IMR-90 (cell line): ENCODE measurements at regions not wholly inside any gene's neighbourhood (a gene's known extent, or its start where the extent isn't known, plus 50 kb on each side); places are given as distances from the start of the nearest gene placed in this dataset.

Experiments used
- ATAC-seq: fragments of 200-7000 bp; cut with Tn5 transposase; 2 replicates; pipeline ENCODE4 v1.9.1; 2020; ENCODE audit warnings: low read depth, mild to moderate bottlenecking, moderate library complexity
- BruUV-seq: library from RNA; stranded (reverse); fragments of 400-500 nt; replicated peaks from 2 replicates; lab custom pipeline; 2021; lab: Mats Ljungman, UMichigan
- CTCF ChIA-PET: fragments of 300-600 bp; formaldehyde crosslinking; extraction: SDS; loops from one replicate; lab custom pipeline; 2021; ENCODE audit warnings: antibody characterized with exemption; lab: Yijun Ruan, JAX
- POLR2A ChIA-PET: fragments of 300-600 bp; sonication (Branson Sonifier 250); formaldehyde crosslinking; loops from one replicate; lab custom pipeline; 2022; ENCODE audit warnings: antibody characterized with exemption; ENCODE audit not compliant: unreplicated experiment; lab: Charles Lee
- DNase-seq: peaks from one replicate; pipeline ENCODE4 v3.0.0; 2013
- H2AFZ ChIP-seq: replicated peaks from 2 replicates; pipeline ENCODE3; 2013; ENCODE audit warnings: low read length, mild to moderate bottlenecking; ENCODE audit not compliant: poor library complexity
- H2AK5ac ChIP-seq: 2 replicates; pipeline ENCODE4 v1.6.1; 2013; ENCODE audit warnings: low read depth, low read length, inconsistent platforms
- H2AK9ac ChIP-seq: replicated peaks from 2 replicates; pipeline ENCODE3; 2013; ENCODE audit warnings: mild to moderate bottlenecking, low read depth, low read length, moderate library complexity; ENCODE audit not compliant: poor library complexity
- H2BK120ac ChIP-seq: 2 replicates; pipeline ENCODE4 v1.6.1; 2013; ENCODE audit warnings: low read depth, low read length, inconsistent platforms
- H2BK15ac ChIP-seq: 3 replicates; pipeline ENCODE4 v1.6.1; 2013; ENCODE audit warnings: low read depth, low read length, inconsistent platforms
- H2BK20ac ChIP-seq: 2 replicates; pipeline ENCODE4 v1.6.1; 2013; ENCODE audit warnings: low read depth, mild to moderate bottlenecking, inconsistent platforms, low read length, moderate library complexity
- H2BK5ac ChIP-seq: 2 replicates; pipeline ENCODE4 v1.6.1; 2013; ENCODE audit warnings: mild to moderate bottlenecking, low read depth, low read length, inconsistent platforms; ENCODE audit not compliant: poor library complexity, severe bottlenecking
- H3K14ac ChIP-seq: replicated peaks from 2 replicates; pipeline ENCODE4 v1.6.1; 2013; ENCODE audit warnings: low read depth, low read length, inconsistent platforms
- H3K18ac ChIP-seq: 2 replicates; pipeline ENCODE4 v1.6.1; 2013; ENCODE audit warnings: low read depth, low read length, control low read depth
- H3K23ac ChIP-seq: 2 replicates; pipeline ENCODE4 v1.6.1; 2013; ENCODE audit warnings: low read depth, low read length, inconsistent platforms
- H3K27ac ChIP-seq: 2 replicates; pipeline ENCODE4 v1.5.1; 2013; ENCODE audit warnings: mild to moderate bottlenecking, control low read depth, low read length; ENCODE audit not compliant: insufficient read depth
- H3K27me3 ChIP-seq: 2 replicates; pipeline ENCODE4 v1.6.1; 2013; ENCODE audit warnings: low read length; ENCODE audit not compliant: control insufficient read depth, insufficient read depth
- H3K36me3 ChIP-seq: 2 replicates; pipeline ENCODE4 v1.6.1; 2013; ENCODE audit warnings: low read length, mixed read lengths; ENCODE audit not compliant: control insufficient read depth, insufficient read depth
- H3K4ac ChIP-seq: 2 replicates; pipeline ENCODE4 v1.6.1; 2013; ENCODE audit warnings: low read depth, low read length, inconsistent platforms
- H3K4me1 ChIP-seq: 2 replicates; pipeline ENCODE4 v1.6.1; 2013; ENCODE audit warnings: low read length, mixed read lengths; ENCODE audit not compliant: control insufficient read depth, insufficient read depth
- H3K4me2 ChIP-seq: 2 replicates; pipeline ENCODE4 v1.6.1; 2013; ENCODE audit warnings: low read depth, mild to moderate bottlenecking, control low read depth, low read length, moderate library complexity
- H3K4me3 ChIP-seq: 2 replicates; pipeline ENCODE4 v1.5.1; 2013; ENCODE audit warnings: low read depth, mild to moderate bottlenecking, control low read depth, low read length, moderate library complexity; ENCODE audit not compliant: insufficient read depth
- H3K56ac ChIP-seq: 2 replicates; pipeline ENCODE4 v1.6.1; 2013; ENCODE audit warnings: low read length, inconsistent platforms; ENCODE audit not compliant: insufficient read depth; ENCODE audit errors: extremely low read depth
- H3K79me1 ChIP-seq, 2 experiments: 2 replicates each; pipeline ENCODE4 v1.6.1; 2013; ENCODE audit warnings: low read length in 2 of 2, inconsistent platforms in 1 of 2, low read depth in 1 of 2
- H3K9ac ChIP-seq: 2 replicates; pipeline ENCODE4 v1.6.1; 2013; ENCODE audit warnings: low read depth, low read length, control low read depth
- H3K9me1 ChIP-seq: 2 replicates; pipeline ENCODE4 v1.6.1; 2013; ENCODE audit warnings: low read length, inconsistent platforms; ENCODE audit not compliant: insufficient read depth
- H3K9me3 ChIP-seq: 2 replicates; pipeline ENCODE4 v1.6.1; 2013; ENCODE audit warnings: low read length; ENCODE audit not compliant: control insufficient read depth, insufficient read depth
- H4K20me1 ChIP-seq: 2 replicates; pipeline ENCODE4 v1.6.1; 2013; ENCODE audit warnings: low read length, inconsistent platforms; ENCODE audit not compliant: insufficient read depth
- H4K5ac ChIP-seq: 2 replicates; pipeline ENCODE4 v1.6.1; 2013; ENCODE audit warnings: mild to moderate bottlenecking, low read depth, low read length, control low read depth
- H4K8ac ChIP-seq, 2 experiments: 2 replicates each; pipeline ENCODE4 v1.6.1; 2013; ENCODE audit warnings: low read depth in 2 of 2, low read length in 2 of 2, control low read depth in 1 of 2, inconsistent platforms in 1 of 2
- H4K91ac ChIP-seq: 2 replicates; pipeline ENCODE4 v1.6.1; 2013; ENCODE audit warnings: low read depth, low read length, inconsistent platforms; ENCODE audit not compliant: insufficient read depth
- CEBPB ChIP-seq: IDR thresholded peaks from 2 replicates; pipeline ENCODE4 v1.6.1; 2012; ENCODE audit warnings: low read depth, low read length, improper control_type of control experiment
- CHD1 ChIP-seq: IDR thresholded peaks from 2 replicates; pipeline ENCODE4 v1.6.1; 2012; ENCODE audit warnings: low read depth, low read length, improper control_type of control experiment
- ELK1 ChIP-seq: fragments of 150-350 bp; IDR thresholded peaks from 2 replicates; pipeline ENCODE4 v1.6.1; 2016; ENCODE audit warnings: low read depth, mild to moderate bottlenecking, low read length, moderate library complexity, borderline replicate concordance
- FOS ChIP-seq: fragments of 150-350 bp; IDR thresholded peaks from 2 replicates; pipeline ENCODE4 v1.6.1; 2016; ENCODE audit warnings: low read depth, low read length
- MAFK ChIP-seq: IDR thresholded peaks from 2 replicates; pipeline ENCODE4 v1.6.1; 2012; ENCODE audit warnings: low read depth, low read length, improper control_type of control experiment
- RCOR1 ChIP-seq: IDR thresholded peaks from 2 replicates; pipeline ENCODE4 v1.6.1; 2012; ENCODE audit warnings: mild to moderate bottlenecking, low read length, improper control_type of control experiment; ENCODE audit not compliant: insufficient replicate concordance
- RFX5 ChIP-seq: IDR thresholded peaks from 2 replicates; pipeline ENCODE4 v1.8.0; 2012; ENCODE audit warnings: low read depth, mild to moderate bottlenecking, low read length, moderate library complexity
- SMC3 ChIP-seq: fragments of 150-350 bp; IDR thresholded peaks from 2 replicates; pipeline ENCODE4 v1.6.1; 2016; ENCODE audit warnings: low read depth, mild to moderate bottlenecking, antibody characterized with exemption, low read length, moderate library complexity
- WGBS, 2 experiments: methylation state at CpG; one replicate each; pipeline versions ENCODE4 v1.1.5 to v1.1.7; 2013; ENCODE audit warnings: missing lambda C conversion rate in 2 of 2; ENCODE audit not compliant: insufficient read length in 1 of 2; ENCODE audit errors: extremely low coverage in 2 of 2; 5-methylcytosine and 5-hydroxymethylcytosine counted together
- dilution Hi-C: fragments of 300-500 bp; cut with HindIII; formaldehyde crosslinking; loops from one replicate; pipeline ENCODE4 v1.14.3; 2018; ENCODE audit warnings: low sequenced_read_pairs; ENCODE audit not compliant: unreplicated experiment
- in situ Hi-C: fragments of 300-500 bp; cut with MboI; formaldehyde crosslinking; loops from 3 replicates; pipeline ENCODE4 v1.14.3; 2019; ENCODE audit warnings: low sequenced_read_pairs, inconsistent platforms, mixed read lengths
- intact Hi-C: fragments of 100-400 bp; cut with micrococcal nuclease; formaldehyde crosslinking; loops from 2 replicates; pipeline ENCODE4 v1.10.0; 2022

- H3K4ac ChIP-seq = no peak overlapping the region
- H3K23ac ChIP-seq = no peak overlapping the region
- no peaks in the 10 kb centered on the region for H3K27me3 ChIP-seq
- no peak for DNase-seq
- H3K56ac ChIP-seq = no peak overlapping the region
- no peaks in the 10 kb centered on the region for H4K20me1 ChIP-seq
- H2BK15ac ChIP-seq = no peak overlapping the region
- dilution Hi-C loops (no loop called here), in situ Hi-C loops (no loop called here), intact Hi-C loops (no loop called here)
- H3K4me1 ChIP-seq = peaks cover 3% of the 10 kb centered on the region
- no peaks in the 10 kb centered on the region for H3K36me3 ChIP-seq
- TF ChIP-seq RCOR1 (no peak), SMC3 (no peak), FOS (no peak), RFX5 (no peak), CEBPB (no peak), ELK1 (no peak), MAFK (no peak), CHD1 (no peak)
- ATAC-seq = no peak
- no peak overlapping the region for H3K9ac ChIP-seq
- H2BK20ac ChIP-seq = no peak overlapping the region
- no peak overlapping the region for H2AK5ac ChIP-seq
- H4K8ac ChIP-seq = no peak overlapping the region
- H3K27ac ChIP-seq = no peak overlapping the region
- no peaks in the 10 kb centered on the region for H3K9me1 ChIP-seq
- no peaks in the 10 kb centered on the region for H3K79me1 ChIP-seq
- no peaks in the 10 kb centered on the region for H3K9me3 ChIP-seq
- WGBS, 2 experiments = no CpG with 5 or more reads among the region's 3 CpGs
- H2AK9ac ChIP-seq = no peak overlapping the region
- no peak overlapping the region for H2AFZ ChIP-seq
- H4K91ac ChIP-seq = no peak overlapping the region
- H2BK120ac ChIP-seq = no peak overlapping the region
- BruUV-seq = no TSS peak
- H3K18ac ChIP-seq = no peak overlapping the region
- H3K14ac ChIP-seq = no peak overlapping the region
- H2BK5ac ChIP-seq = no peak overlapping the region
- no peak overlapping the region for H3K4me2 ChIP-seq
- H4K5ac ChIP-seq = no peak overlapping the region
- no peak overlapping the region for H3K4me3 ChIP-seq
- ChIA-PET POLR2A (no interaction called here), CTCF (no interaction called here)
Observed at GRCh38 chr2:12205086-12205485, 458.7 kb downstream of the LPIN1 start.
